IMR-90 (cell line): ENCODE measurements at regions not wholly inside any gene's neighbourhood (a gene's known extent, or its start where the extent isn't known, plus 50 kb on each side); places are given as distances from the start of the nearest gene placed in this dataset.

Experiments
- ATAC-seq: fragments of 200-7000 bp; cut with Tn5 transposase; 2 replicates; pipeline ENCODE4 v1.9.1; 2020; ENCODE audit warnings: low read depth, mild to moderate bottlenecking, moderate library complexity
- BruUV-seq: library from RNA; stranded (reverse); fragments of 400-500 nt; replicated peaks from 2 replicates; lab custom pipeline; 2021; lab: Mats Ljungman, UMichigan
- CTCF ChIA-PET: fragments of 300-600 bp; formaldehyde crosslinking; extraction: SDS; loops from one replicate; lab custom pipeline; 2021; ENCODE audit warnings: antibody characterized with exemption; lab: Yijun Ruan, JAX
- POLR2A ChIA-PET: fragments of 300-600 bp; sonication (Branson Sonifier 250); formaldehyde crosslinking; loops from one replicate; lab custom pipeline; 2022; ENCODE audit warnings: antibody characterized with exemption; ENCODE audit not compliant: unreplicated experiment; lab: Charles Lee
- DNase-seq: peaks from one replicate; pipeline ENCODE4 v3.0.0; 2013
- H2AFZ ChIP-seq: replicated peaks from 2 replicates; pipeline ENCODE3; 2013; ENCODE audit warnings: low read length, mild to moderate bottlenecking; ENCODE audit not compliant: poor library complexity
- H2AK5ac ChIP-seq: 2 replicates; pipeline ENCODE4 v1.6.1; 2013; ENCODE audit warnings: low read depth, low read length, inconsistent platforms
- H2AK9ac ChIP-seq: replicated peaks from 2 replicates; pipeline ENCODE3; 2013; ENCODE audit warnings: mild to moderate bottlenecking, low read depth, low read length, moderate library complexity; ENCODE audit not compliant: poor library complexity
- H2BK120ac ChIP-seq: 2 replicates; pipeline ENCODE4 v1.6.1; 2013; ENCODE audit warnings: low read depth, low read length, inconsistent platforms
- H2BK15ac ChIP-seq: 3 replicates; pipeline ENCODE4 v1.6.1; 2013; ENCODE audit warnings: low read depth, low read length, inconsistent platforms
- H2BK20ac ChIP-seq: 2 replicates; pipeline ENCODE4 v1.6.1; 2013; ENCODE audit warnings: low read depth, mild to moderate bottlenecking, inconsistent platforms, low read length, moderate library complexity
- H2BK5ac ChIP-seq: 2 replicates; pipeline ENCODE4 v1.6.1; 2013; ENCODE audit warnings: mild to moderate bottlenecking, low read depth, low read length, inconsistent platforms; ENCODE audit not compliant: poor library complexity, severe bottlenecking
- H3K14ac ChIP-seq: replicated peaks from 2 replicates; pipeline ENCODE4 v1.6.1; 2013; ENCODE audit warnings: low read depth, low read length, inconsistent platforms
- H3K18ac ChIP-seq: 2 replicates; pipeline ENCODE4 v1.6.1; 2013; ENCODE audit warnings: low read depth, low read length, control low read depth
- H3K23ac ChIP-seq: 2 replicates; pipeline ENCODE4 v1.6.1; 2013; ENCODE audit warnings: low read depth, low read length, inconsistent platforms
- H3K27ac ChIP-seq: 2 replicates; pipeline ENCODE4 v1.5.1; 2013; ENCODE audit warnings: mild to moderate bottlenecking, control low read depth, low read length; ENCODE audit not compliant: insufficient read depth
- H3K27me3 ChIP-seq: 2 replicates; pipeline ENCODE4 v1.6.1; 2013; ENCODE audit warnings: low read length; ENCODE audit not compliant: control insufficient read depth, insufficient read depth
- H3K36me3 ChIP-seq: 2 replicates; pipeline ENCODE4 v1.6.1; 2013; ENCODE audit warnings: low read length, mixed read lengths; ENCODE audit not compliant: control insufficient read depth, insufficient read depth
- H3K4ac ChIP-seq: 2 replicates; pipeline ENCODE4 v1.6.1; 2013; ENCODE audit warnings: low read depth, low read length, inconsistent platforms
- H3K4me1 ChIP-seq: 2 replicates; pipeline ENCODE4 v1.6.1; 2013; ENCODE audit warnings: low read length, mixed read lengths; ENCODE audit not compliant: control insufficient read depth, insufficient read depth
- H3K4me2 ChIP-seq: 2 replicates; pipeline ENCODE4 v1.6.1; 2013; ENCODE audit warnings: low read depth, mild to moderate bottlenecking, control low read depth, low read length, moderate library complexity
- H3K4me3 ChIP-seq: 2 replicates; pipeline ENCODE4 v1.5.1; 2013; ENCODE audit warnings: low read depth, mild to moderate bottlenecking, control low read depth, low read length, moderate library complexity; ENCODE audit not compliant: insufficient read depth
- H3K56ac ChIP-seq: 2 replicates; pipeline ENCODE4 v1.6.1; 2013; ENCODE audit warnings: low read length, inconsistent platforms; ENCODE audit not compliant: insufficient read depth; ENCODE audit errors: extremely low read depth
- H3K79me1 ChIP-seq, 2 experiments: 2 replicates each; pipeline ENCODE4 v1.6.1; 2013; ENCODE audit warnings: low read length in 2 of 2, inconsistent platforms in 1 of 2, low read depth in 1 of 2
- H3K9ac ChIP-seq: 2 replicates; pipeline ENCODE4 v1.6.1; 2013; ENCODE audit warnings: low read depth, low read length, control low read depth
- H3K9me1 ChIP-seq: 2 replicates; pipeline ENCODE4 v1.6.1; 2013; ENCODE audit warnings: low read length, inconsistent platforms; ENCODE audit not compliant: insufficient read depth
- H3K9me3 ChIP-seq: 2 replicates; pipeline ENCODE4 v1.6.1; 2013; ENCODE audit warnings: low read length; ENCODE audit not compliant: control insufficient read depth, insufficient read depth
- H4K20me1 ChIP-seq: 2 replicates; pipeline ENCODE4 v1.6.1; 2013; ENCODE audit warnings: low read length, inconsistent platforms; ENCODE audit not compliant: insufficient read depth
- H4K5ac ChIP-seq: 2 replicates; pipeline ENCODE4 v1.6.1; 2013; ENCODE audit warnings: mild to moderate bottlenecking, low read depth, low read length, control low read depth
- H4K8ac ChIP-seq, 2 experiments: 2 replicates each; pipeline ENCODE4 v1.6.1; 2013; ENCODE audit warnings: low read depth in 2 of 2, low read length in 2 of 2, control low read depth in 1 of 2, inconsistent platforms in 1 of 2
- H4K91ac ChIP-seq: 2 replicates; pipeline ENCODE4 v1.6.1; 2013; ENCODE audit warnings: low read depth, low read length, inconsistent platforms; ENCODE audit not compliant: insufficient read depth
- BHLHE40 ChIP-seq: fragments of 150-350 bp; IDR thresholded peaks from 2 replicates; pipeline ENCODE4 v1.6.1; 2016; ENCODE audit warnings: mild to moderate bottlenecking, low read depth, low read length
- CEBPB ChIP-seq: IDR thresholded peaks from 2 replicates; pipeline ENCODE4 v1.6.1; 2012; ENCODE audit warnings: low read depth, low read length, improper control_type of control experiment
- CTCF ChIP-seq: conservative IDR thresholded peaks from 2 replicates; pipeline ENCODE4 v1.5.1; 2012; ENCODE audit warnings: mild to moderate bottlenecking, low read depth, low read length, improper control_type of control experiment
- ELK1 ChIP-seq: fragments of 150-350 bp; IDR thresholded peaks from 2 replicates; pipeline ENCODE4 v1.6.1; 2016; ENCODE audit warnings: low read depth, mild to moderate bottlenecking, low read length, moderate library complexity, borderline replicate concordance
- FOS ChIP-seq: fragments of 150-350 bp; IDR thresholded peaks from 2 replicates; pipeline ENCODE4 v1.6.1; 2016; ENCODE audit warnings: low read depth, low read length
- MAFK ChIP-seq: IDR thresholded peaks from 2 replicates; pipeline ENCODE4 v1.6.1; 2012; ENCODE audit warnings: low read depth, low read length, improper control_type of control experiment
- MAZ ChIP-seq: IDR thresholded peaks from 2 replicates; pipeline ENCODE4 v1.6.1; 2012; ENCODE audit warnings: low read depth, mild to moderate bottlenecking, low read length, improper control_type of control experiment, moderate library complexity, borderline replicate concordance
- MXI1 ChIP-seq: IDR thresholded peaks from 2 replicates; pipeline ENCODE4 v1.6.1; 2012; ENCODE audit warnings: low read depth, mild to moderate bottlenecking, low read length, moderate library complexity, borderline replicate concordance
- POLR2A ChIP-seq: IDR thresholded peaks from 2 replicates; pipeline ENCODE4 v1.6.1; 2012; ENCODE audit warnings: mild to moderate bottlenecking, low read depth, low read length
- RCOR1 ChIP-seq: IDR thresholded peaks from 2 replicates; pipeline ENCODE4 v1.6.1; 2012; ENCODE audit warnings: mild to moderate bottlenecking, low read length, improper control_type of control experiment; ENCODE audit not compliant: insufficient replicate concordance
- RFX5 ChIP-seq: IDR thresholded peaks from 2 replicates; pipeline ENCODE4 v1.8.0; 2012; ENCODE audit warnings: low read depth, mild to moderate bottlenecking, low read length, moderate library complexity
- SMC3 ChIP-seq: fragments of 150-350 bp; IDR thresholded peaks from 2 replicates; pipeline ENCODE4 v1.6.1; 2016; ENCODE audit warnings: low read depth, mild to moderate bottlenecking, antibody characterized with exemption, low read length, moderate library complexity
- USF2 ChIP-seq: fragments of 150-350 bp; IDR thresholded peaks from 2 replicates; pipeline ENCODE4 v1.6.1; 2017; ENCODE audit warnings: mild to moderate bottlenecking, antibody characterized with exemption, low read length, low read depth
- WGBS, 2 experiments: methylation state at CpG; one replicate each; pipeline versions ENCODE4 v1.1.5 to v1.1.7; 2013; ENCODE audit warnings: missing lambda C conversion rate in 2 of 2; ENCODE audit not compliant: insufficient read length in 1 of 2; ENCODE audit errors: extremely low coverage in 2 of 2; 5-methylcytosine and 5-hydroxymethylcytosine counted together
- dilution Hi-C: fragments of 300-500 bp; cut with HindIII; formaldehyde crosslinking; loops from one replicate; pipeline ENCODE4 v1.14.3; 2018; ENCODE audit warnings: low sequenced_read_pairs; ENCODE audit not compliant: unreplicated experiment
- in situ Hi-C: fragments of 300-500 bp; cut with MboI; formaldehyde crosslinking; loops from 3 replicates; pipeline ENCODE4 v1.14.3; 2019; ENCODE audit warnings: low sequenced_read_pairs, inconsistent platforms, mixed read lengths
- intact Hi-C: fragments of 100-400 bp; cut with micrococcal nuclease; formaldehyde crosslinking; loops from 2 replicates; pipeline ENCODE4 v1.10.0; 2022

GRCh38 chr22:22169923-22170322, 74.7 kb upstream of the VPREB1 start:
- intact Hi-C loops = no loop called here
- DNase-seq (no peak), ATAC-seq (no peak)
- H3K4me2 ChIP-seq = no peak overlapping the region
- no peaks in the 10 kb centered on the region for H3K9me1 ChIP-seq
- no peak overlapping the region for H2AK5ac ChIP-seq
- no peak overlapping the region for H2BK5ac ChIP-seq
- H3K36me3 ChIP-seq = no peaks in the 10 kb centered on the region
- H3K18ac ChIP-seq = no peak overlapping the region
- H2BK15ac ChIP-seq = no peak overlapping the region
- H3K27me3 ChIP-seq = peaks cover 27% of the 10 kb centered on the region
- H3K4me3 ChIP-seq = no peak overlapping the region
- no peak overlapping the region for H3K27ac ChIP-seq
- no peak overlapping the region for H4K5ac ChIP-seq
- WGBS, 2 experiments = no CpG with 5 or more reads among the region's 1 CpG
- no peak overlapping the region for H3K56ac ChIP-seq
- TF ChIP-seq FOS (no peak), MAZ (no peak), MAFK (no peak), POLR2A (no peak), CEBPB (no peak), CTCF (no peak), BHLHE40 (no peak), USF2 (no peak), RCOR1 (no peak), SMC3 (no peak), MXI1 (no peak), RFX5 (no peak), ELK1 (no peak)
- H4K91ac ChIP-seq = no peak overlapping the region
- H3K4ac ChIP-seq = no peak overlapping the region
- no peaks in the 10 kb centered on the region for H4K20me1 ChIP-seq
- no peak overlapping the region for H2BK120ac ChIP-seq
- H2AFZ ChIP-seq = no peak overlapping the region
- in situ Hi-C loops = no loop called here
- CTCF ChIA-PET = interaction anchor here (0.6 kb wide), 1 partner anchor 228 kb away, joined by 3 read pairs; no protein-coding TSS in a partner anchor
- H3K9me3 ChIP-seq = no peaks in the 10 kb centered on the region
- H3K14ac ChIP-seq = no peak overlapping the region
- H2BK20ac ChIP-seq = no peak overlapping the region
- BruUV-seq = no TSS peak
- H3K4me1 ChIP-seq = no peaks in the 10 kb centered on the region
- H3K23ac ChIP-seq = no peak overlapping the region
- dilution Hi-C loops = no loop called here
- no peak overlapping the region for H3K9ac ChIP-seq
- POLR2A ChIA-PET = no interaction called here
- H3K79me1 ChIP-seq = no peaks in the 10 kb centered on the region
- no peak overlapping the region for H4K8ac ChIP-seq
- no peak overlapping the region for H2AK9ac ChIP-seq
